SK-N-SH (cell line): ENCODE measurements at regions not wholly inside any gene's neighbourhood (a gene's known extent, or its start where the extent isn't known, plus 50 kb on each side); places are given as distances from the start of the nearest gene placed in this dataset.

Experiments
- CTCF ChIP-seq: fragments of 200-600 bp; sonication (generic); IDR thresholded peaks from 2 replicates; pipeline ENCODE4 v1.6.1; 2017; ENCODE audit warnings: antibody characterized with exemption, mild to moderate bottlenecking, moderate library complexity
- POLR2AphosphoS5 ChIP-seq: IDR thresholded peaks from 2 replicates; pipeline ENCODE4 v1.6.1; 2012; ENCODE audit warnings: low read depth, low read length
- REST ChIP-seq: IDR thresholded peaks from 2 replicates; pipeline ENCODE4 v1.6.1; 2012; ENCODE audit warnings: mild to moderate bottlenecking, low read depth, low read length, moderate library complexity
- YY1 ChIP-seq: IDR thresholded peaks from 2 replicates; pipeline ENCODE4 v1.4.0; 2012; ENCODE audit warnings: low read depth, mild to moderate bottlenecking
- ZBTB33 ChIP-seq: IDR thresholded peaks from 2 replicates; pipeline ENCODE4 v1.4.0; 2012; ENCODE audit warnings: low read depth, borderline replicate concordance

GRCh38 chrX:128698573-128699181 is 646.5 kb upstream of the ACTRT1 start:
- TF ChIP-seq ZBTB33: no peak
- TF ChIP-seq REST: no peak
- no peak for TF ChIP-seq YY1
- no peak for TF ChIP-seq CTCF
- TF ChIP-seq POLR2AphosphoS5: no peak
